ENCODE measurements at regions not wholly inside any gene's neighbourhood (a gene's known extent, or its start where the extent isn't known, plus 50 kb on each side); places are given as distances from the start of the nearest gene placed in this dataset.

- POLR2A ChIA-PET, result no interaction called here
- no peaks in the 10 kb centered on the region for H3K36me3 ChIP-seq (ENCODE audit: control insufficient read depth, insufficient read depth, low read length)
- DNase-seq (ENCODE audit: low read depth), result no peak
- CTCF ChIA-PET, result no interaction called here
- H3K27me3 ChIP-seq (ENCODE audit: control insufficient read depth, insufficient read depth, low read length), result no peaks in the 10 kb centered on the region
- TF ChIP-seq CTCF (IDR thresholded peaks at IDR 0.05; ENCODE audit: insufficient read depth, low read depth, low read length), result no peak
- H3K4me3 ChIP-seq (ENCODE audit: low read depth, low read length), result no peak overlapping the region
These were observed 518.7 kb upstream of the MGAT4C start for GRCh38 chr12:86774841-86775388.

DNA sequence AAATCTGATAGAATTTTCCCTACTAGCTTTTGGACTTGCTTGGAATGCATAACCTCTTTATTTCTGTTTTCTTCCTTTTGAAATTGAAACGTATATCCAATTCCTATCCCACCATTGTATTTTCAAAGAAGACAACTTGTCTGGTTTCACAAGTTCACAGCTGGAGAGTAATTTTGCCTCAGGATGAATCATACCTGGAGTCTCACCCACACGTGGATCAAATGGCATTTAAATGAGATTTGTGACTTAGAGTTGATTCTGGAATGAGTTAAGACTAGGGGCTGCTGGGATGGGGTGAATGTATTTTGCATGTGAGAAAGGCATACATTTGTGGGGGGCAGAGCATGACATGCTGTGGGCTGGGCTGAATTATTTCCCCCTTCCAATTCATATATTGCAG lies 516.5 kb upstream of the MGAT4C start:
- ChIA-PET CTCF (no interaction called here), POLR2A (no interaction called here)
- Histone ChIP-seq H3K36me3 (ENCODE audit: control insufficient read depth, insufficient read depth, low read length) (no peaks in the 10 kb centered on the region), H3K27me3 (ENCODE audit: control insufficient read depth, insufficient read depth, low read length) (no peaks in the 10 kb centered on the region), H3K4me3 (ENCODE audit: low read depth, low read length) (no peak overlapping the region)
- TF ChIP-seq CTCF (IDR thresholded peaks at IDR 0.05; ENCODE audit: insufficient read depth, low read depth, low read length), result no peak
- no peak for DNase-seq (ENCODE audit: low read depth)

DNA sequence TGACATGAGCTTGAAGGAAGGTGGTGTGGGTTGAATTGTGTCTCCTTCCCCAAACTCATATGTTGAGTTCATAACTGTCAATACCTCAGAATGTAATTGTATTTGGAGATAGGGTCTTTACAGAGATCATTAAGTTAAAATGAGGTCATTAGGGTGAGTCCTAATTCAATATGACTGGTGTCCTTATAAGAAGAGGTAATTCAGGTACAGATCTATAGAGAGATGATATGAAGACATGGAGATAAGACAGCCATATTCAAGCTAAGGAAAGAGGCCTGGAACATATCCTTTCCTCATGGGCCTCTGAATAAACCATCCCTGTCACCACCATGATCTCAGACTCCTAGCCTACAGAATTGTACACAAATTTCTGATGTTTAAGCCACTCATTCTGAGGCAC lies 514.7 kb upstream of the MGAT4C start:
- Histone ChIP-seq H3K36me3 (ENCODE audit: control insufficient read depth, insufficient read depth, low read length) (no peaks in the 10 kb centered on the region), H3K4me3 (ENCODE audit: low read depth, low read length) (no peak overlapping the region), H3K27me3 (ENCODE audit: control insufficient read depth, insufficient read depth, low read length) (no peaks in the 10 kb centered on the region)
- no peak for TF ChIP-seq CTCF (IDR thresholded peaks at IDR 0.05; ENCODE audit: insufficient read depth, low read depth, low read length)
- DNase-seq (ENCODE audit: low read depth), result no peak
- ChIA-PET CTCF (no interaction called here), POLR2A (no interaction called here)

DNA sequence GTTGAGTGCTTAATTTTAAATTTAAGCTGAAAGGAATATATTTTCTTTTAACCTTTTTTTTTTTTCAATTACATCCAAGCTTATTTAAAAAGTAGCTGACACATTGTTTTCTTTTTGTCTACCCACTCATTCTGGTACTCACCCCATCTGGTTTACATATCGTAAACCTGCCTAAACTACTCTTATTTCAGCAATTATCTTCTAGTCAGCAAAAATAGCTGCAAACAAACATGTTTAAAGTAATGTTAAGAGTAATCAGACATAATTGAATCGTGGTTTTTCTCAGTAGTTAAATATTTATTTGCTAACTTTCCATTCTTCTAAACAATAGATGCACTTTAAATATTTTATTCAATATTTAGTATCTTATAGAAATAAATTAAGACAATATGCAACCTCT lies 492.7 kb upstream of the MGAT4C start:
- TF ChIP-seq CTCF (IDR thresholded peaks at IDR 0.05; ENCODE audit: insufficient read depth, low read depth, low read length), result no peak
- Histone ChIP-seq H3K27me3 (ENCODE audit: control insufficient read depth, insufficient read depth, low read length) (0 out of 2 replicates have a peak, but pooled peaks cover under 1% of the 10 kb centered on the region), H3K36me3 (ENCODE audit: control insufficient read depth, insufficient read depth, low read length) (no peaks in the 10 kb centered on the region), H3K4me3 (ENCODE audit: low read depth, low read length) (no peak overlapping the region)
- POLR2A ChIA-PET, result no interaction called here
- DNase-seq (ENCODE audit: low read depth), result no peak
- CTCF ChIA-PET, result no interaction called here

- CTCF ChIA-PET, result no interaction called here
- DNase-seq (ENCODE audit: low read depth), result no peak
These were observed 488.5 kb upstream of the MGAT4C start for GRCh38 chr12:86744547-86745212.

More at GRCh38 chr12:86744547-86745212, 488.5 kb upstream of the MGAT4C start:
- no peak for TF ChIP-seq CTCF (IDR thresholded peaks at IDR 0.05; ENCODE audit: insufficient read depth, low read depth, low read length)
- 0 out of 2 replicates have a peak, but pooled peaks cover 2% of the 10 kb centered on the region for H3K27me3 ChIP-seq (ENCODE audit: control insufficient read depth, insufficient read depth, low read length)
- POLR2A ChIA-PET, result no interaction called here
- no peak overlapping the region for H3K4me3 ChIP-seq (ENCODE audit: low read depth, low read length)
- no peaks in the 10 kb centered on the region for H3K36me3 ChIP-seq (ENCODE audit: control insufficient read depth, insufficient read depth, low read length)
